Colonic mucosa (tissue), 4 donors: ENCODE measurements at regions not wholly inside any gene's neighbourhood (a gene's known extent, or its start where the extent isn't known, plus 50 kb on each side); places are given as distances from the start of the nearest gene placed in this dataset.

Experiments used
- DNase-seq: peaks from one replicate; pipeline ENCODE4 v3.0.0-alpha.2; 2020
- H3K27ac ChIP-seq: fragments of 200-600 bp; one replicate; pipeline ENCODE4 v1.8.0; 2021
- H3K27me3 ChIP-seq: fragments of 200-600 bp; one replicate; pipeline ENCODE4 v1.8.0; 2021
- H3K36me3 ChIP-seq: fragments of 200-600 bp; one replicate; pipeline ENCODE4 v1.8.0; 2021
- H3K4me1 ChIP-seq: fragments of 200-600 bp; one replicate; pipeline ENCODE4 v1.8.0; 2021; ENCODE audit warnings: mild to moderate bottlenecking
- H3K4me3 ChIP-seq: fragments of 200-600 bp; one replicate; pipeline ENCODE4 v1.8.0; 2021
- H3K9ac ChIP-seq, 2 donors: one replicate each; pipeline ENCODE4 v1.7.0; 2013; ENCODE audit warnings: control low read depth in 2 of 2, low read depth in 2 of 2, low read length in 2 of 2
- H3K9me3 ChIP-seq: fragments of 200-600 bp; one replicate; pipeline ENCODE4 v1.8.0; 2021
- intact Hi-C: fragments of 100-400 bp; cut with DNase I; formaldehyde crosslinking; loops from one replicate; pipeline ENCODE4 v1.14.1; 2022
- TF ChIP-seq, protein P1 (sequence below): fragments of 200-600 bp; IDR thresholded peaks from one replicate; pipeline ENCODE4 v1.8.0; 2022; ENCODE audit warnings: antibody characterized with exemption, mild to moderate bottlenecking
- donor health status: healthy.
- donor health status: DM: no; HTN: no; CAD: no.
- donor health status: DM: no; HTN: no; CAD: no.

- no peaks in the 10 kb centered on the region for H3K4me1 ChIP-seq
- intact Hi-C loops, result no loop called here
- no peaks in the 10 kb centered on the region for H3K9me3 ChIP-seq
- no peak overlapping the region for H3K27ac ChIP-seq
- TF ChIP-seq, protein P1, sequence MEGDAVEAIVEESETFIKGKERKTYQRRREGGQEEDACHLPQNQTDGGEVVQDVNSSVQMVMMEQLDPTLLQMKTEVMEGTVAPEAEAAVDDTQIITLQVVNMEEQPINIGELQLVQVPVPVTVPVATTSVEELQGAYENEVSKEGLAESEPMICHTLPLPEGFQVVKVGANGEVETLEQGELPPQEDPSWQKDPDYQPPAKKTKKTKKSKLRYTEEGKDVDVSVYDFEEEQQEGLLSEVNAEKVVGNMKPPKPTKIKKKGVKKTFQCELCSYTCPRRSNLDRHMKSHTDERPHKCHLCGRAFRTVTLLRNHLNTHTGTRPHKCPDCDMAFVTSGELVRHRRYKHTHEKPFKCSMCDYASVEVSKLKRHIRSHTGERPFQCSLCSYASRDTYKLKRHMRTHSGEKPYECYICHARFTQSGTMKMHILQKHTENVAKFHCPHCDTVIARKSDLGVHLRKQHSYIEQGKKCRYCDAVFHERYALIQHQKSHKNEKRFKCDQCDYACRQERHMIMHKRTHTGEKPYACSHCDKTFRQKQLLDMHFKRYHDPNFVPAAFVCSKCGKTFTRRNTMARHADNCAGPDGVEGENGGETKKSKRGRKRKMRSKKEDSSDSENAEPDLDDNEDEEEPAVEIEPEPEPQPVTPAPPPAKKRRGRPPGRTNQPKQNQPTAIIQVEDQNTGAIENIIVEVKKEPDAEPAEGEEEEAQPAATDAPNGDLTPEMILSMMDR, result no peak
- no peak overlapping the region for H3K9ac ChIP-seq
- no peaks in the 10 kb centered on the region for H3K27me3 ChIP-seq
- H3K36me3 ChIP-seq, result no peaks in the 10 kb centered on the region
- DNase-seq, result no peak
- no peak overlapping the region for H3K4me3 ChIP-seq
Measured at GRCh38 chr5:146940295-146940694, 61.7 kb upstream of the PPP2R2B start.

GRCh38 chr5:146944019-146944418 lies 65.5 kb upstream of the PPP2R2B start:
- Histone ChIP-seq H3K9ac (no peak overlapping the region), H3K27me3 (no peaks in the 10 kb centered on the region), H3K27ac (no peak overlapping the region), H3K4me3 (no peak overlapping the region), H3K36me3 (no peaks in the 10 kb centered on the region), H3K9me3 (no peaks in the 10 kb centered on the region), H3K4me1 (no peaks in the 10 kb centered on the region)
- intact Hi-C loops, result no loop called here
- TF ChIP-seq, protein P1, result no peak
- DNase-seq, result no peak

- no peaks in the 10 kb centered on the region for H3K9me3 ChIP-seq
- no peaks in the 10 kb centered on the region for H3K4me1 ChIP-seq
- TF ChIP-seq, protein P1, result no peak
- intact Hi-C loops, result no loop called here
- no peak overlapping the region for H3K4me3 ChIP-seq
- H3K27me3 ChIP-seq, result no peaks in the 10 kb centered on the region
- H3K36me3 ChIP-seq, result no peaks in the 10 kb centered on the region
- no peak overlapping the region for H3K27ac ChIP-seq
- H3K9ac ChIP-seq, result no peak overlapping the region
- no peak for DNase-seq
Measured at GRCh38 chr5:146944764-146945616, 66.4 kb upstream of the PPP2R2B start.

DNA sequence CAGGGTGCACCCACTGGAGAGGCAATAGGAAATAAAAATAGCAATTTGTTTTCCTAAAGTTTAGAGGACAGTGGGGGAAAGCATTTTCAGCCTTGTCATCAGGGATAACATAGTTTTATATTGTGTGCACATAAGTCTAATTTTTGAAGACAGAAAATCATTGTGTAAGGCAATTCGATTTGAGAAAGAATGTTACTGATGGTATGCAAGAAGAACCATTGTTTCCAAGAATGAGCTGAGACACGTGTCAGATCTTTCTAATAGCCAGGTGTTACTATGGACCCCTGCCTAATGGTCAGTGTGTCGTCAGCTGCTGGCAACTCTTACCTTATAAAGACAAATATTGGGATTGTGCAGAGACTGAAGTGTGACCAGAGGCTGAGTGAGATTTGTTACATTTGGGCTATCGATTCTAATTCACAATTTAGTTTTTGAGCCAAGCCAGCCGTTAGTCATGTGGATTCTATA lies 67.1 kb upstream of the PPP2R2B start:
- intact Hi-C loops, result no loop called here
- Histone ChIP-seq H3K36me3 (no peaks in the 10 kb centered on the region), H3K27ac (no peak overlapping the region), H3K4me3 (no peak overlapping the region), H3K9ac (no peak overlapping the region), H3K4me1 (no peaks in the 10 kb centered on the region), H3K27me3 (no peaks in the 10 kb centered on the region), H3K9me3 (no peaks in the 10 kb centered on the region)
- TF ChIP-seq, protein P1, result no peak
- no peak for DNase-seq

DNA sequence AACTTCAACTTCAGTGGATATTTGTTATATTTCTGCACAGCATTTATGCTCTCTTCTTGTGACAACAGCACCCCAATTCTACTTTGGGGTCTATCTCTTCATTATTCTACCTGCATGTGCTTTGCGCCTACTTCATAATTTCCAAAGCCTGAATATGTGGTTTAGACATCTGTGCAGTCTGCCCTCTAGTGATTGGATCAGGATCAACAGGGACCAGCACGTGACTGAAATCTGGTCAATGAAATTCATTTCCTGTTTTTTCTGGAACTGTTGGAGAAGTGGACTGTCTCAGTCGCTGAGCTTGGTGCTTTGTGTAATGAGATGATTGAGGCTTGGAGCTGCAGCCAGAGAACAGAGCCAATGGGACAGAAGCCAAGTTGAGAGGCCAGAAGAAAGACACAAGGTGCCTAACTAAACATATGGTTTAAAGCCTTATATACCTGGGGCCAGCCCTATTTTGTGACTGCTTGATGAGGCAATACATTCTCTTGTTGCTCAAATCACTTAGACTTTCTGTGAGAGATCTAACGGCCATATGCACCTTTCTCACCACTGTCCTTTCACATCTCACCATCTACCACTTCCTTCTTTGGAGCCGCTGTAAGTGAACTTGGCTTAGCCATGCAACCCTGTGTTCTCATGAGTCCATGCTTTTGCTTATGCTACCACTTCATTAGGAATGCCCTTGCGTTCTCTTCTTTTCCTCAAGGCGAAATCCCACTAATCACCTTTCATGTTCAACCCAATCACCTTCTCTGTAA lies 68.8 kb upstream of the PPP2R2B start:
- Histone ChIP-seq H3K27ac (no peak overlapping the region), H3K4me1 (no peaks in the 10 kb centered on the region), H3K27me3 (no peaks in the 10 kb centered on the region), H3K4me3 (no peak overlapping the region), H3K9me3 (no peaks in the 10 kb centered on the region), H3K36me3 (no peaks in the 10 kb centered on the region), H3K9ac (no peak overlapping the region)
- TF ChIP-seq, protein P1, result no peak
- DNase-seq, result no peak
- intact Hi-C loops, result no loop called here
